Panc1 (cell line): ENCODE measurements at regions not wholly inside any gene's neighbourhood (a gene's known extent, or its start where the extent isn't known, plus 50 kb on each side); places are given as distances from the start of the nearest gene placed in this dataset.

Source experiments
- ATAC-seq: fragments of 200-7000 bp; cut with Tn5 transposase; 2 replicates; pipeline ENCODE4 v1.9.1; 2020; ENCODE audit warnings: mild to moderate bottlenecking, moderate library complexity
- BruUV-seq: library from RNA; stranded (reverse); fragments of 400-500 nt; replicated peaks from 2 replicates; lab custom pipeline; 2021; lab: Mats Ljungman, UMichigan
- CTCF ChIA-PET: fragments of 300-600 bp; sonication (Branson Sonifier 250); formaldehyde crosslinking; loops from one replicate; lab custom pipeline; 2022; ENCODE audit warnings: antibody characterized with exemption; lab: Charles Lee
- POLR2A ChIA-PET: fragments of 300-600 bp; sonication (Branson Sonifier 250); formaldehyde crosslinking; loops from one replicate; lab custom pipeline; 2022; ENCODE audit warnings: antibody characterized with exemption; lab: Charles Lee
- DNase-seq: peaks from one replicate; pipeline ENCODE4 v3.0.0-alpha.2; 2010; ENCODE audit warnings: low read depth, low spot score
- H3K27ac ChIP-seq: 2 replicates; pipeline ENCODE4 v1.5.1; 2011; ENCODE audit warnings: mild to moderate bottlenecking, low read length, inconsistent platforms
- H3K27me3 ChIP-seq: fragments of 200-500 bp; sonication (Bioruptor generic); 2 replicates; pipeline ENCODE4 v1.6.0; 2014; ENCODE audit warnings: low read length, inconsistent platforms; ENCODE audit not compliant: control insufficient read depth, insufficient read depth
- H3K36me3 ChIP-seq: fragments of 200-500 bp; sonication (Bioruptor generic); 2 replicates; pipeline ENCODE4 v1.5.1; 2014; ENCODE audit warnings: inconsistent platforms, mild to moderate bottlenecking, low read length, moderate library complexity; ENCODE audit not compliant: control insufficient read depth, insufficient read depth
- H3K4me1 ChIP-seq: 2 replicates; pipeline ENCODE4 v1.5.1; 2011; ENCODE audit warnings: inconsistent platforms, mild to moderate bottlenecking, low read length, moderate library complexity; ENCODE audit not compliant: control insufficient read depth, insufficient read depth
- H3K4me3 ChIP-seq, 2 experiments: 2 replicates each; pipeline ENCODE4 v1.5.1; 2011 to 2012; ENCODE audit warnings: low read depth in 2 of 2, low read length in 2 of 2, mild to moderate bottlenecking in 2 of 2, inconsistent platforms in 1 of 2, moderate library complexity in 1 of 2
- H3K9me3 ChIP-seq: fragments of 200-500 bp; sonication (Bioruptor generic); 2 replicates; pipeline ENCODE4 v1.5.1; 2014; ENCODE audit warnings: low read depth, mild to moderate bottlenecking, inconsistent platforms, low read length, moderate library complexity; ENCODE audit not compliant: control insufficient read depth, insufficient read depth
- POLR2AphosphoS5 ChIP-seq: IDR thresholded peaks from 2 replicates; pipeline ENCODE4 v1.6.1; 2012; ENCODE audit warnings: mild to moderate bottlenecking, low read depth, low read length, moderate library complexity
- SIN3A ChIP-seq: IDR thresholded peaks from 2 replicates; pipeline ENCODE4 v1.6.1; 2012; ENCODE audit warnings: low read depth, mild to moderate bottlenecking, low read length, moderate library complexity, borderline replicate concordance; ENCODE audit not compliant: insufficient read depth
- TCF7L2 ChIP-seq: IDR thresholded peaks from 2 replicates; pipeline ENCODE4 v1.6.1; 2011; ENCODE audit warnings: mild to moderate bottlenecking, low read depth, low read length, inconsistent platforms
- in situ Hi-C: cut with HindIII; loops from 2 replicates; pipeline ENCODE4 v1.10.0; 2016; ENCODE audit warnings: low sequenced_read_pairs, low pct_unique_long_range_greater_than_20kb
- intact Hi-C: fragments of 100-400 bp; cut with micrococcal nuclease; formaldehyde crosslinking; loops from one replicate; pipeline ENCODE4 v1.10.0; 2022; ENCODE audit not compliant: unreplicated experiment
- TF ChIP-seq, protein P1 (sequence below): fragments of 450-650 bp; IDR thresholded peaks from 2 replicates; pipeline ENCODE4 v1.5.1; 2017; ENCODE audit warnings: mild to moderate bottlenecking
- TF ChIP-seq, protein P2 (sequence below), 2 experiments: IDR thresholded peaks; 2 replicates each; pipeline ENCODE4 v1.6.1; 2011 to 2012; ENCODE audit warnings: low read depth in 2 of 2, control low read depth in 1 of 2, low read length in 1 of 2, mild to moderate bottlenecking in 1 of 2, moderate library complexity in 1 of 2; ENCODE audit not compliant: insufficient read depth in 1 of 2

DNA sequence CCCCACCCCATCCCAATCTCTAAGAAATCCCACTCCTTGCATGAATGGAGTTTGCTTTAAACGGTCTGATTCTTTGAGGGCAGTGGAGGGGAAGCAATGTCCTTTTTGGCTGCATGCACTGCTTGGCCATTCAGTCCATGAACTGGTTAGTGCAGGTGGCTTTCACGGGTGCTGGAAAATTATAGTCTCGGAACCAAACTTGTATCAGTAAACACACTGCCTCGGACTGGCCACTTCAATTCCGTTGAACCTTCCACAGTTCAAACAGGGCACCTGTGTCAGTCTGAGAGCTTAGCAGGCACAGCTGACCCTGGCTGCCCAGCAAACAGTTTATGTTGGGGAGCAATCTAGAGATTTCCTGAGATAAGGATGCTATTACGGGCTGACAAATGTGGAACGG is 255.6 kb downstream of the DHX15 start:
- H3K27me3 ChIP-seq: no peaks in the 10 kb centered on the region
- intact Hi-C loops: no loop called here
- DNase-seq (no peak), ATAC-seq (no peak)
- no TSS peak for BruUV-seq
- no peak overlapping the region for H3K4me3 ChIP-seq
- ChIA-PET CTCF (no interaction called here), POLR2A (no interaction called here)
- H3K27ac ChIP-seq: no peak overlapping the region
- no peaks in the 10 kb centered on the region for H3K9me3 ChIP-seq
- H3K36me3 ChIP-seq: no peaks in the 10 kb centered on the region
- in situ Hi-C loops: no loop called here
- no peak for TF ChIP-seq POLR2AphosphoS5
- TF ChIP-seq, protein P1, sequence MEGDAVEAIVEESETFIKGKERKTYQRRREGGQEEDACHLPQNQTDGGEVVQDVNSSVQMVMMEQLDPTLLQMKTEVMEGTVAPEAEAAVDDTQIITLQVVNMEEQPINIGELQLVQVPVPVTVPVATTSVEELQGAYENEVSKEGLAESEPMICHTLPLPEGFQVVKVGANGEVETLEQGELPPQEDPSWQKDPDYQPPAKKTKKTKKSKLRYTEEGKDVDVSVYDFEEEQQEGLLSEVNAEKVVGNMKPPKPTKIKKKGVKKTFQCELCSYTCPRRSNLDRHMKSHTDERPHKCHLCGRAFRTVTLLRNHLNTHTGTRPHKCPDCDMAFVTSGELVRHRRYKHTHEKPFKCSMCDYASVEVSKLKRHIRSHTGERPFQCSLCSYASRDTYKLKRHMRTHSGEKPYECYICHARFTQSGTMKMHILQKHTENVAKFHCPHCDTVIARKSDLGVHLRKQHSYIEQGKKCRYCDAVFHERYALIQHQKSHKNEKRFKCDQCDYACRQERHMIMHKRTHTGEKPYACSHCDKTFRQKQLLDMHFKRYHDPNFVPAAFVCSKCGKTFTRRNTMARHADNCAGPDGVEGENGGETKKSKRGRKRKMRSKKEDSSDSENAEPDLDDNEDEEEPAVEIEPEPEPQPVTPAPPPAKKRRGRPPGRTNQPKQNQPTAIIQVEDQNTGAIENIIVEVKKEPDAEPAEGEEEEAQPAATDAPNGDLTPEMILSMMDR: no peak
- TF ChIP-seq, protein P2, sequence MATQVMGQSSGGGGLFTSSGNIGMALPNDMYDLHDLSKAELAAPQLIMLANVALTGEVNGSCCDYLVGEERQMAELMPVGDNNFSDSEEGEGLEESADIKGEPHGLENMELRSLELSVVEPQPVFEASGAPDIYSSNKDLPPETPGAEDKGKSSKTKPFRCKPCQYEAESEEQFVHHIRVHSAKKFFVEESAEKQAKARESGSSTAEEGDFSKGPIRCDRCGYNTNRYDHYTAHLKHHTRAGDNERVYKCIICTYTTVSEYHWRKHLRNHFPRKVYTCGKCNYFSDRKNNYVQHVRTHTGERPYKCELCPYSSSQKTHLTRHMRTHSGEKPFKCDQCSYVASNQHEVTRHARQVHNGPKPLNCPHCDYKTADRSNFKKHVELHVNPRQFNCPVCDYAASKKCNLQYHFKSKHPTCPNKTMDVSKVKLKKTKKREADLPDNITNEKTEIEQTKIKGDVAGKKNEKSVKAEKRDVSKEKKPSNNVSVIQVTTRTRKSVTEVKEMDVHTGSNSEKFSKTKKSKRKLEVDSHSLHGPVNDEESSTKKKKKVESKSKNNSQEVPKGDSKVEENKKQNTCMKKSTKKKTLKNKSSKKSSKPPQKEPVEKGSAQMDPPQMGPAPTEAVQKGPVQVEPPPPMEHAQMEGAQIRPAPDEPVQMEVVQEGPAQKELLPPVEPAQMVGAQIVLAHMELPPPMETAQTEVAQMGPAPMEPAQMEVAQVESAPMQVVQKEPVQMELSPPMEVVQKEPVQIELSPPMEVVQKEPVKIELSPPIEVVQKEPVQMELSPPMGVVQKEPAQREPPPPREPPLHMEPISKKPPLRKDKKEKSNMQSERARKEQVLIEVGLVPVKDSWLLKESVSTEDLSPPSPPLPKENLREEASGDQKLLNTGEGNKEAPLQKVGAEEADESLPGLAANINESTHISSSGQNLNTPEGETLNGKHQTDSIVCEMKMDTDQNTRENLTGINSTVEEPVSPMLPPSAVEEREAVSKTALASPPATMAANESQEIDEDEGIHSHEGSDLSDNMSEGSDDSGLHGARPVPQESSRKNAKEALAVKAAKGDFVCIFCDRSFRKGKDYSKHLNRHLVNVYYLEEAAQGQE (IDR thresholded peaks at IDR 0.05; ENCODE audit: insufficient read depth in 1 of 2, low read depth in 2 of 2, low read length in 1 of 2): no peak
- TF ChIP-seq TCF7L2: no peak
- no peak for TF ChIP-seq SIN3A
- H3K4me1 ChIP-seq: no peaks in the 10 kb centered on the region

DNA sequence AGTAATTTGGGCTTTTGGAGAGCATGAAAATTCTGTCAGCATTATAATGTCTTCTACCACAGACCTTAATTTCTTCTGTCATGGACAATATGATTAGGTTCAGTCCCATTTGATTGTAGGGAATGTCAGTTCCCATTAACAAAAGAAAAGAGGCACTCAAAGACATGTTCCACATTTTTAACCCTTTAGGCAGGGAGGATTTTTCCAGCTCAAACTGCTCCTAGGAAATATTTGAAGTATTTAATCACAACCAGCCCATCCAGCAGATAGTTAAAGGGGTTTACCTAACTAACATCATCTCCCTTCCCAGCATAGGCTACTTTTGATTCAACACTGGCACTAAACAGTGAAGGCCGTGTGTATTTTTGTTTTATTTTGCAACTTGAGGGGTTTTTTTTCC is 256.0 kb downstream of the DHX15 start:
- Histone ChIP-seq H3K36me3 (no peaks in the 10 kb centered on the region), H3K27ac (no peak overlapping the region), H3K9me3 (no peaks in the 10 kb centered on the region), H3K4me1 (no peaks in the 10 kb centered on the region), H3K27me3 (no peaks in the 10 kb centered on the region), H3K4me3 (no peak overlapping the region)
- ATAC-seq (no peak), DNase-seq (no peak)
- in situ Hi-C loops (no loop called here), intact Hi-C loops (no loop called here)
- no TSS peak for BruUV-seq
- POLR2A ChIA-PET: no interaction called here
- no peak for TF ChIP-seq POLR2AphosphoS5
- no peak for TF ChIP-seq SIN3A
- TF ChIP-seq, protein P1: no peak
- TF ChIP-seq, protein P2 (IDR thresholded peaks at IDR 0.05; ENCODE audit: insufficient read depth in 1 of 2, low read depth in 2 of 2, low read length in 1 of 2): no peak
- TF ChIP-seq TCF7L2: no peak
- CTCF ChIA-PET: no interaction called here
